ENCODE measurements at regions not wholly inside any gene's neighbourhood (a gene's known extent, or its start where the extent isn't known, plus 50 kb on each side); places are given as distances from the start of the nearest gene placed in this dataset.

DNA sequence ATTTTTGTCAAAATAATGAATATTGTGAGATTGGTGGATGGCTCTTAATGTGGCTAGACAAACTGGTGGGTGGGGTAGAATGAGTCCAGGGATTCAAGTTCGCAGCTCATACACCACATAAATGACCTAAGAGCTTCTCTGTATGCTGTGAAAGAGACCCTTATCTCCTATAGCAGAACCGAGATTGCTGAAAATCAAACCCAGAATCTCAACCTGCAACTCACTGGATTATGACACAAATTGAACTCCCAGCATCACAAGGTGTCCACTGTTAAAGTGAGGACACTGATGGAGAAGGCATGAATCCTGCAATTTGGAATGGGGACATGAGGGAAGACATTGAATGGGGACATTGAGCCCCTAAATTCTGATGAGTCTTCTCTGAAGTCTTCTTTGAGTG lies 51.3 kb upstream of the CNKSR3 start:
- no peak for DNase-seq
- POLR2A ChIA-PET: no interaction called here
- no peaks in the 10 kb centered on the region for H3K4me1 Mint-ChIP-seq
- H3K27me3 Mint-ChIP-seq: peaks cover 5% of the 10 kb centered on the region
- no peaks in the 10 kb centered on the region for H3K9me3 Mint-ChIP-seq
- H3K4me3 Mint-ChIP-seq: no peak overlapping the region
- no peaks in the 10 kb centered on the region for H3K36me3 Mint-ChIP-seq (ENCODE audit: low read depth)
- CTCF ChIA-PET: no interaction called here
- no peak overlapping the region for H3K27ac Mint-ChIP-seq

DNA sequence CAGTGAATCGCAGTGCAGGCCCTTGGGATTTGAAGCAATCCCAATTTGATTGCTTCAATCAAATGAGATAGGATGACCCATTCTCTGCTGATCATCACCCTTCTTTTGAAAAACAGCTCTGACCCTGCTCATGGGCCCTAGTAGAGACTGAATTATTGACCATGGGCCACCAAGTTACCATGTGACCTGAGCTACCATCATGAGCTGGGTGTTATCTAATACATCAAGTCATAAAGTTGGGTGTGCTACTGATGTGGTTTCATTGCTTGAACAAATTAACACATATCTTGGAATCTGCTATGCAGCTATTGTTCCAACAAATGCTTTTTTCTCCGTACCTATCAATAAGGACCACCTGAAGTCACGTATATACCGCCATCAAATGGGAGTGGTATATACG lies 54.8 kb upstream of the CNKSR3 start:
- Mint-ChIP-seq H3K4me1 (no peaks in the 10 kb centered on the region), H3K4me3 (no peak overlapping the region), H3K27ac (no peak overlapping the region), H3K27me3 (peaks cover 4% of the 10 kb centered on the region), H3K9me3 (no peaks in the 10 kb centered on the region), H3K36me3 (ENCODE audit: low read depth) (no peaks in the 10 kb centered on the region)
- no peak for DNase-seq
- ChIA-PET POLR2A (no interaction called here), CTCF (no interaction called here)

DNA sequence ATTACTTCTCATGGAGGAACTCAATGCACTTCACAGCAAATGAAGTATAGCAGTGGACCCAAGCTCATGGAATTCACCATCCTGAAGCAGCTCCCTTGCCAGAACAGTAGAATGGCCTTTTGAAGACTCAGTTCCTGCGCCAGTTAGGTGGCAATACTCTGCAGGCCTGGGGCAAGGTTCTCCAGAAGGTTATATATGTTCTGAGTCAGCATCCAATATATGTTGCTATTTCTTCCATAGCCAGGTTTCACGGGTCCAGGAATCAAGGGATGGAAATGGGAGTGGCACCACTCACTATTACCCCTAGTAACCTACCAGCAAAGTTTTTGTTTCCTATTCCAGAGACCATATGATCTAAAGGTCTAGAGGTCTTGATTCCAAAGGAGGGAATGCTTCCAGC lies 56.4 kb upstream of the CNKSR3 start:
- no peaks in the 10 kb centered on the region for H3K9me3 Mint-ChIP-seq
- H3K27ac Mint-ChIP-seq: no peak overlapping the region
- H3K27me3 Mint-ChIP-seq: no peaks in the 10 kb centered on the region
- H3K4me3 Mint-ChIP-seq: no peak overlapping the region
- ChIA-PET CTCF (no interaction called here), POLR2A (no interaction called here)
- no peaks in the 10 kb centered on the region for H3K36me3 Mint-ChIP-seq (ENCODE audit: low read depth)
- H3K4me1 Mint-ChIP-seq: no peaks in the 10 kb centered on the region
- no peak for DNase-seq

DNA sequence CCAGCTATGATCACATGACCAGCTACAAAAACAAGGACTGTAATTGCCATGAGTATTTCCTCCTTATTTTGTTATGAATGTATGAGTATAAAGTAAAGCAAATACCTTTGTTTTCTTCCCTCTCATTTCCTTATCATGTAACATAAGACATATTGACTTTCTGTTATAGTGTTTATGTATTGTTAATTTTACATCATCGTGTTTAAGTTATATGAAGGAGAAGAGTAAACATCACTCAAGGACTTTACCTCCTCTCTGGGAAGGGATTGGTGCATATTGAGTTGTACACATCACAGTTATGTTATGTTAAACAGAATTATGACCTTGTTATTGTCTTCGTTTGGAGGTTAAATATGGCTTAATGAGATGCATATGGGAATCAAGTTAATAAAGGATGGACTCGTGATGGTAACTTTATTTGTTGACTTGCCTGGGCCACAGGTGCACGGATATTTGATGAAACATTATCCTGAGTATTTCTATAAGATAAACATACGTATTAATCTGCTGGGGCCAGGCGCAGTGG lies 57.3 kb upstream of the CNKSR3 start:
- Mint-ChIP-seq H3K36me3 (ENCODE audit: low read depth) (no peaks in the 10 kb centered on the region), H3K27ac (no peak overlapping the region), H3K27me3 (no peaks in the 10 kb centered on the region), H3K4me1 (no peaks in the 10 kb centered on the region), H3K4me3 (no peak overlapping the region), H3K9me3 (no peaks in the 10 kb centered on the region)
- no peak for DNase-seq
- ChIA-PET CTCF (interaction anchor here (0.7 kb wide), 2 partner anchors 342 to 570 kb away, joined by 3 read pairs; no protein-coding TSS in a partner anchor), POLR2A (no interaction called here)

DNA sequence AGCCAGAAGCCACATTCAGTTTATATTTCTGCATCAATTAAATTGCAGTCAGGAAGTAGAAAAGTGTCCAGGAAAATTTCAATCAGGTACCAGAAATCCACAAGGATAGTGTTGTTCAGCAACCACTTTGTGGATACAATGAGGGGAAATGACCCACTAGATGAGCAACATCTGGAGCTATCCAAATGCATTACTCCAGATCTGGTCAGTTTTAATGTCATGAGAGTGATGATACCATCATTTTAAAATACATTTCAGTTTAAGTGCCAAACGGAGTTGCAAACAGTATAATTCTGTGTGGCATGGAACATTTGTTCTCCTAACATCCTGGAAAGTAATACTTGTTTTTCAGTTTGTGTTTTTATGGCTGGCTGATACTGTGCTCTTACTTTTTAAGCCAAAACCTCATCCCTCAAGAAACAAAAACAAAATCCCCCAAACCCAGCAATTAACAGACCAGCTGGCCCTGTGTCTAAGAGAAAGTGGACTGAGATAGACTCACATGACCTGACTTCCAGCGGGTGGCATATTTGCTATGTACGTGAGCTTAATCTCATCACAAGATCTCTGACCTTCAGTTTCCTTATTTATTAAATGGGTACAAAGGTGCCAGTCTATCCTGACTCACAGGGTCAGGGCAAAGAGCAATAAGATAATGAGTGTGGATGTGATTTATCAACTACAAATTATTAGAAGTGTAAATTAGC lies 58.8 kb upstream of the CNKSR3 start:
- Mint-ChIP-seq H3K4me1 (no peaks in the 10 kb centered on the region), H3K27ac (no peak overlapping the region), H3K27me3 (no peaks in the 10 kb centered on the region), H3K4me3 (no peak overlapping the region), H3K9me3 (no peaks in the 10 kb centered on the region), H3K36me3 (ENCODE audit: low read depth) (no peaks in the 10 kb centered on the region)
- POLR2A ChIA-PET: no interaction called here
- CTCF ChIA-PET: interaction anchor here (0.7 kb wide), 1 partner anchor 56 kb away, joined by 4 read pairs; no protein-coding TSS in a partner anchor
- no peak for DNase-seq

DNA sequence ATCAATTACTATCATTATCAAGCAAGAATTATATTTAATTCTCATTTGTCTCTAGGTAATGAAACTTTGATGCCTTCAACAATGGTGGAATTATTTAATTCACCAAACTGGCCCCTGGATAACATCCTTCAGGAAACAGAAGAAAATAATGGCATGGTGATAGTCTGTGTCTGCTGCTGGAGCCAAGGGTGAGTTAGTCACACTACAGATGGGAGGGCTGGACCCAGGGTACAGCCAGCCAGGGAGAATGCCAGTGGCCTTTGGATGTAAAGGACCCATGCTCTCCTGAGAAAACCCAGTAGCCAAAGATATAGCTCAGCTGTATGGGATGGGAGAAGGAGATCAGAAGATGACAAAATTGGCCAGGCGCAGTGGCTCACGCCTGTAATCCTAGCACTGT lies 60.0 kb upstream of the CNKSR3 start:
- Mint-ChIP-seq H3K27ac (no peak overlapping the region), H3K27me3 (no peaks in the 10 kb centered on the region), H3K9me3 (no peaks in the 10 kb centered on the region), H3K36me3 (ENCODE audit: low read depth) (no peaks in the 10 kb centered on the region), H3K4me3 (no peak overlapping the region), H3K4me1 (no peaks in the 10 kb centered on the region)
- no peak for DNase-seq
- POLR2A ChIA-PET: no interaction called here
- CTCF ChIA-PET: no interaction called here

DNA sequence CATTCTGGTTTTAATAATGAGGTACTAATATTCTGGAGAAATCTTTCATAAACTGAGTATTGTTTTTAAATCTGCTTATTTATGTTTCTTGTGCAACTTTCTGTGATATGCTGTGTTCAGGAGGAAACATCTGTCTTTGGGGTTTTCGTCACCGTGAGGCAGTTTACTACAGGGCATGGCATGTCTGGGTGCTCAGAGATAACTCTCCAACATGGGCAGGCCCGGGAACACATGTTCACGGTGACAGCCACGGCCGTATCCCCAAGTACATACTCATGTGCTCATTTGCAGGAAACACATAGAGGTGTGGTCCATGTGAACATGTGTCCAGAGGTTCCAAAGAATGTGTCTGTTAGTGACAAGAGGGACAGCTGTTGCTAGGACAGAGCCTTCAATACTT lies 62.1 kb upstream of the CNKSR3 start:
- CTCF ChIA-PET: interaction anchor here (0.7 to 1.1 kb wide), 2 partner anchors 103 to 148 kb away, joined by 3 read pairs; no protein-coding TSS in a partner anchor
- Mint-ChIP-seq H3K36me3 (ENCODE audit: low read depth) (no peaks in the 10 kb centered on the region), H3K4me1 (no peaks in the 10 kb centered on the region), H3K27ac (no peak overlapping the region), H3K9me3 (no peaks in the 10 kb centered on the region), H3K27me3 (no peaks in the 10 kb centered on the region), H3K4me3 (no peak overlapping the region)
- DNase-seq: no peak
- POLR2A ChIA-PET: no interaction called here

DNA sequence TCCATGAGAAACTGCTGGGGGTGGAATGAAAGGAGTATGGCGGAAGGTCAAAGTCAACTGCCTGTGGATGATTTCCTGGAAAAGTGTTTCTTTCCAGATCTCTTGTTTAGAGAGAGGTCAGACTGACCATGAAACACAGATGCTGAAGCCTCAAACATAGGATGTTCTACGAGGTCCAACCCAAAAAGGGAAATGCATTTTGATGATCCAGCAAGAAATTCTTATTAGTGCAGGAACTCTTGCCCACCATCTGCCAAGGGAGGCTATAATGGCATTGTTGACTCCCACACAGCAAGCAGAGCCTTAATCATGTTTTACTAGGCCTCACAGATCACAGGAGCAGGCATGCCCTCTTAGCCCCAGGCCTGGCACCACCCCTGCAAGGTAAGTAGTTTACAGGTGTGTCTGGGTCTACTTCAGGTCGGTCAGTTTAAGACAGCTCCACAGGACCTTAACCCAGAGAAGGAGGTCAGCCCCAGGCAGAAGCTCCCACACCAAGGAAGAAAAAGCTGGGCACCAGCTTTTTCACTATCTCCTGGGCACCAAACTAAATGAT lies 67.6 kb upstream of the CNKSR3 start:
- H3K9me3 Mint-ChIP-seq: peaks cover 2% of the 10 kb centered on the region
- H3K36me3 Mint-ChIP-seq (ENCODE audit: low read depth): no peaks in the 10 kb centered on the region
- H3K27me3 Mint-ChIP-seq: peaks cover 2% of the 10 kb centered on the region
- H3K4me3 Mint-ChIP-seq: no peak overlapping the region
- H3K27ac Mint-ChIP-seq: no peak overlapping the region
- DNase-seq: no peak
- H3K4me1 Mint-ChIP-seq: no peaks in the 10 kb centered on the region
- ChIA-PET POLR2A (no interaction called here), CTCF (no interaction called here)

DNA sequence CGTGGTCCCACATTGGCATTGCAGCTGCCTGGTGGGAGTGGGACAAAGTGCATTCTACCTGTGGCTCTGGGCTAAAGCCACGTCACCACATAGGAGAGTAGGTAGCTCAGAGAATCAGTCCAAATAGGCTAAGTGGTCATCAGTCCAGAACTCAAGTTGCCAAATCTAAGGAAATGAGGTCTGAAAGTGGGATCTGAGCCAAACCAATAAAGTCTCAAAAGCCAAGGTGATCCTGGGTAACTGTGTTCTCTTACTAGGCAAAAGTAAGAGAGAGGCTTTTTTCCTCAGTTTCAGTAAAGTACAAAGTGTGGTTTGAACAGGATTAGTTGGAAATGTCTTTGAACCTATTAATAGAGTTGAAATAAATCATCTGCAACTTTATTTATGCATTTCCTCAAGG lies 68.6 kb upstream of the CNKSR3 start:
- H3K36me3 Mint-ChIP-seq (ENCODE audit: low read depth): no peaks in the 10 kb centered on the region
- H3K9me3 Mint-ChIP-seq: peaks cover 2% of the 10 kb centered on the region
- no peak overlapping the region for H3K4me3 Mint-ChIP-seq
- no peak overlapping the region for H3K27ac Mint-ChIP-seq
- DNase-seq: no peak
- POLR2A ChIA-PET: no interaction called here
- CTCF ChIA-PET: no interaction called here
- H3K27me3 Mint-ChIP-seq: peaks cover 2% of the 10 kb centered on the region
- H3K4me1 Mint-ChIP-seq: no peaks in the 10 kb centered on the region

DNA sequence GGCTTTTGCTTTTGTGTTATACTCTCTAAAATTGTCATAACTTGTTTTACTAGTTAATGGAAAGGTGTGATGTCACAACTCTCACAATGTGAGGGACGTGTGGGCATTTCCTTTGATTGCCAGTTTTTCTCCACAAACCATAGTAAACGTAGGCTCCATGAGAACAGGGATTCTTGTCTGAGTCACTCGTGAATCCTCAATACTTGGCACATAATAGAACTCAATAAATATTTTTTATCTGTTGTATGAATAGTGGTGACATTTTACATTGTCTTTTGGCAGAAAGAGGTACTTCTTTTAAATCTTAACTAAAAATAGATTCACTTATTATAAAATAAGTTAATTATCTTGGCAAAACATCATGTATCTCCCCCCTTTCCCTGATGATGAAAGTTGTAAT lies 69.0 kb upstream of the CNKSR3 start:
- CTCF ChIA-PET: no interaction called here
- H3K4me3 Mint-ChIP-seq: no peak overlapping the region
- POLR2A ChIA-PET: no interaction called here
- H3K27me3 Mint-ChIP-seq: peaks cover 2% of the 10 kb centered on the region
- no peak overlapping the region for H3K27ac Mint-ChIP-seq
- no peaks in the 10 kb centered on the region for H3K4me1 Mint-ChIP-seq
- no peaks in the 10 kb centered on the region for H3K36me3 Mint-ChIP-seq (ENCODE audit: low read depth)
- H3K9me3 Mint-ChIP-seq: peaks cover 2% of the 10 kb centered on the region
- no peak for DNase-seq

DNA sequence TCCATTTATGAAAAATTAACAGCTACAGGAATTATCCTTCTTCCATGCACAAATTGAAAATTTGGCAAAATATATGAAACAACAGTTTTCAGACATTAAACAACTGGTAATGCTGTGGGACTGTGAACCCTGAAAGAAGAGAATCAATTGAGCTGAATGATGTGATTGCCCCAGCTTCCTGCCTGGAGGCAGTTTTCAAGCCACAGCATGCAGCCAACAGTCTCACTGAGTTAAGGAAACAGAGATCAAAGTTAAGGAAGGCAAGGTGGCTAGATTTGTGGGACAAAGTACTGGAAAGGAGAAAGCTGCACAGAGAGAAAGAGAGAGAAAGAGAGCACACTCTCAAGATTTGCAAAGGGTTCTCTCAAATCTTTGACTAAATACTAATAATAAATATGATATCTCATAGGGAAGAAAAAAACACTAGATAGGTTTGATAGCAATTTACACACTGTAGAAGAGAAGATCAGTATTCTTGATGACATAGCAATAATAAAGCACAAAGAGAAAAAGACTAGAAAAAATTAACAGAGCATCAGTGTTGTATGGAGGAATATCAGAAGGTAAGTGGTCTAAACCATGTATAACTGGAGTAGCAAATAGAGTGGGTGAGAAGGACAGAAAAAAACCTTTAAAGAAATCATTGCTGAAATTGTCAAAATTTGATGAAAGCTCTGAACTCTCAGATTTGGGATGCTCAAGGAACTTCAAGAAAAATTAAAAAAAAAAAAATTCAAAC lies 70.1 kb upstream of the CNKSR3 start:
- peaks cover 2% of the 10 kb centered on the region for H3K9me3 Mint-ChIP-seq
- CTCF ChIA-PET: no interaction called here
- H3K4me1 Mint-ChIP-seq: no peaks in the 10 kb centered on the region
- H3K36me3 Mint-ChIP-seq (ENCODE audit: low read depth): no peaks in the 10 kb centered on the region
- H3K27ac Mint-ChIP-seq: no peak overlapping the region
- H3K4me3 Mint-ChIP-seq: no peak overlapping the region
- DNase-seq: no peak
- H3K27me3 Mint-ChIP-seq: peaks cover 2% of the 10 kb centered on the region
- POLR2A ChIA-PET: no interaction called here

DNA sequence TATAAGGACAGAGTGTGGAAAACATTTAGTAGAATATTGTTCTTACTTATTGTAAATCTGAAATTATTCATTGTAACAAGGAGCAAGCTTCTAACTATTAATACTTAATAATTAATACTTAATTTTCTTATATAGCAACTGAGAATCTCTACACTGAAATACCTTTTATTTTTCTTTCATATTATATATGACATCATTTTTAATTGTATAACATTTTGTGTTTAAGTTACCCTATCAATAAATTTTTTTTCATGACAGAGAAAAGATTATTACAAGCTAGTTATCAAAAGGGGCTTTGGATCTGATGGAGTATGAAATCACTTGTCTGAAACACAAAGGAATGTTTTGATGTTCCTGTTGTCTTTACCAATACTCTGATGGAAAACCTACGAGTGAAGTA lies 72.2 kb upstream of the CNKSR3 start:
- Mint-ChIP-seq H3K4me1 (no peaks in the 10 kb centered on the region), H3K9me3 (peaks cover 2% of the 10 kb centered on the region), H3K27me3 (peaks cover 2% of the 10 kb centered on the region), H3K36me3 (ENCODE audit: low read depth) (no peaks in the 10 kb centered on the region), H3K27ac (no peak overlapping the region), H3K4me3 (no peak overlapping the region)
- CTCF ChIA-PET: no interaction called here
- no peak for DNase-seq
- POLR2A ChIA-PET: no interaction called here

DNA sequence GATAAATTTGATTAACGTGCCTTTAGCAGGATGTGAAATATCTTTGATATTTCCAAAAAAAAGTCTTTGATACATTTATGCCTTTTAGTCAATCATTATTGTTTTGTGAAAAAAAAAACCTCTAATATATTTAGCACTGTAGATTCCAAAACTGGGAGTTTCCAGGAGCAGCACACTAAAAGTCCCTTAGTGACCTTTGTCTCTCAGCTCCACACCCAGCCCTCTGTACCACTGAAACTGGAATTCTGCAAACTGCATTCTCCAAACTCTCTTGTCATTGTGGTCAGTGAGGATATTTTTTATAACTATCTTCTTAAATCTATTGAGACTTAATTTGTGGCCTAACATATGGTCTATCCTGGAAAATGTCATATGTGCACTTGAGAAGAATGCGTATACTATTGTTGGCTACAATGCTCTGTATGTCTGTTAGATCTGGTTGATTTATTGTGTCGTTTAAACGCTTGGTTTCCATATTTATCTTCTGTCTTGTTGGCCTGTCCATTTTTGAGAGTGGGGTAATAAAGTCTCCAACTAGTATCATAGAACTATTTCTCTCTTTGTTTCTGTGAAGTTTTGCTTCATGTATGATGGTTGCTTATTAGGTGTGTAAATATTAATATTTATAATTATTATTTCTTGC lies 73.2 kb upstream of the CNKSR3 start:
- Mint-ChIP-seq H3K9me3 (peaks cover 2% of the 10 kb centered on the region), H3K4me1 (no peaks in the 10 kb centered on the region), H3K27ac (no peak overlapping the region), H3K36me3 (ENCODE audit: low read depth) (no peaks in the 10 kb centered on the region), H3K27me3 (peaks cover 2% of the 10 kb centered on the region), H3K4me3 (no peak overlapping the region)
- no peak for DNase-seq
- CTCF ChIA-PET: no interaction called here
- POLR2A ChIA-PET: no interaction called here

Measured in activated CD4-positive, alpha-beta memory T cell treated with anti-CD3 and anti-CD28 coated beads, Interleukin-2, amount 10 ng/mL, durations not matched to agents 7 days and 5 days (primary cell).